GM18909 (cell line): ENCODE measurements at regions not wholly inside any gene's neighbourhood (a gene's known extent, or its start where the extent isn't known, plus 50 kb on each side); places are given as distances from the start of the nearest gene placed in this dataset.

ENCODE experiments used
- ATAC-seq: cut with Tn5 transposase; IDR thresholded peaks from one replicate; pipeline ENCODE4 v1.9.1; 2021; ENCODE audit warnings: mild to moderate bottlenecking; ENCODE audit not compliant: unreplicated experiment, poor library complexity

DNA sequence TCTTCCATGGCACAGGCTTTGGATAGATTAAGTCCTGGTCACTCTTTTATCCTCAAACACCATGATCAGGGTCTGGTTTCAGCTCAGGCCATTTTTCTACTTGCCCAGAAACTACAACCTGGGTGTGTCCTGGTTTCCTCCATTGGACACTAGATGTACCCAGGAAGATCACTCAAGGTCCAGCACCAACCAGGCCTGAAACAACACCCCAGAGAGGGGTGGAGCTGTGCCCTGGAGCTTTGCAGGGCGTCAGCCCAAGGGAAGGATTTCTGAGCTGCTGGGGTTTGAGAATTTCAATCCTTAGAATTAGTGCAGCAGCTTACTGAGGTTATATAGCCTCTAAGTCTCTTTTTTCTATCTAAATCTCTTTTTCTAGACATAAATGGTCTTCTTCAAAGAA is 722.0 kb downstream of the MTRR start:
- no peak for ATAC-seq

GRCh38 chr5:8598356-8598755 is 729.4 kb downstream of the MTRR start:
- ATAC-seq = no peak

GRCh38 chr5:8598996-8599395 is 730.0 kb downstream of the MTRR start:
- ATAC-seq = no peak

- ATAC-seq = no peak
Measured at GRCh38 chr5:8600843-8601242, 731.9 kb downstream of the MTRR start.

DNA sequence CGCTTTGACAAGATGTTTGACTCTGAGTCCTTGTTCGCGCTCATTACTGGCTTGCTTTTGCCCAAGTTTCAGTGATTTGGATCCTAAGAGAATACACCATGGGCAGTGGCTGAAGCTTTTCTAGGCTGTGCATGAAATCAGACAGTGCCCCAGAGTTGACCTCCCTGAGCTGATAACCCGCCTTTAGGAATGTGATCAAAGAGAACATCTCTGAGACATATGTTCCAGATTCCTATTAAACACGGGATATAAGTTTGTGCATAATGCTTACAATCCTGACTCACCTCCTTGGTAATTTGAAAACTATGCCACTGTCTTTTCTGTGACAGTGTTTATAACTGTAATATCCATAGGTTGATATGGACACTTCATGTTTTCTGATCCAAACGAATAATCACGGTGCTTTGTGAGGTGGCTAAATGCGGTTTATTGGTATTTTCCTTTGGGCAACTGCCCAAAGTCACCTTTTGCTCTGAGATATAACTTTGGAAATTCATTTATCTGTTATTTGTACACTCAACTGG is 732.9 kb downstream of the MTRR start:
- no peak for ATAC-seq

- no peak for ATAC-seq
Measured at GRCh38 chr5:8606231-8606630, 737.3 kb downstream of the MTRR start.

DNA sequence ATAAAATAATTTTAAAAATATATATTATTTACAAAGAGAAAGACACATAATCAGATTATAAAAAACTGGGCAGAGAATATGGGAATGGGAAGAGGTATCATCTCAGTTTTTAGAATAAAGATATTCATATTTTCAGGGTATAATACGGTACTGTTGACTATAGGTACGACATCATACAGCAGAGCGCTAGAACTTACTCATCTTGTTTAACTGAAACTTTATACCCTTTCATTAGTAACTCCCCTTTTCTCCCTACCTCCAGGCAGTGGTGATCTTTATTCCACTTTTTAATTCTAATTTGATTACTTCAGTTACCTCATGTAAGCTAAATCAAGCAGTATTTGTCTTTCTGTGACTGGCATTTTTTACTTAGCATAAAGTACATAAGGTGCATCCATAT is 742.1 kb downstream of the MTRR start:
- ATAC-seq = no peak

GRCh38 chr5:8613078-8613685 is 744.2 kb downstream of the MTRR start:
- no peak for ATAC-seq

GRCh38 chr5:8615142-8615858 is 746.4 kb downstream of the MTRR start:
- ATAC-seq = no peak

GRCh38 chr5:8628521-8628920 is 759.6 kb downstream of the MTRR start:
- no peak for ATAC-seq

DNA sequence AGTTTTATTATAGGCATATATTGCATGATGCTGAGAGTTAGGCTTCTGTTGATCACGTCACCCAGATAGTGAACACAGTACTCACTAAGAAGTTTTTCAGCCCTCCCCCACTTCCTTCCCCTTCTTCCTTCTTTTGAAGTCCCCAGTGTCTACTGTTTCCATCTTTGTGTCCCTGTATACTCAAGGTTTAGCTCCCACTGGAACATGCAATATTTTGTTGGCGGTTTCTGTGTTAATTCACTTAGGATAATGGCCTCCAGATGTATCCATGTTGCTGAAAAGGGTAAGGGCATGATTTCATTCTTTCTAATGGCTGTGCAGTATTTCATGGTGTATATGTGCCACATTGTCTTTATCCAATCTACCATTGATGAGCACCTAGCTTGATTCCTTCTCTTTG is 764.3 kb downstream of the MTRR start:
- ATAC-seq = no peak

DNA sequence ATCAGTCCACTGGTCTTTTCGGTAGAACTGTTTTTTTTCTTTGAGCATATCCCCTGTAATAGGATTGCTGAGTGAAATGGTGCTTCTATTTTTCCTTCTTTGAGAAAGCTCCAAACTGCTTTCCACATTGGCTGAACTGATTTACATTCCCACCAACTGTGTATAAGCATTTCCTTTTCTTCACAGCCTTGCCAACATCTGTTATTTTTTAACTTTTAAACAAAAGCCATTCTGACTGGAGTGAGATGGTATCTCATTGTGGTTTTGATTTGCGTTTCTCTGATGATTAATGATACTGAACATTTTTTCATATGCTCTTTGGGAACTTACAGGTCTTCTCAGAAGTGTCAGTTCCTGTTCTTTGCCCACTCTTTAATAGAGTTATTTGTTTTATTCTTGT is 764.7 kb downstream of the MTRR start:
- no peak for ATAC-seq

DNA sequence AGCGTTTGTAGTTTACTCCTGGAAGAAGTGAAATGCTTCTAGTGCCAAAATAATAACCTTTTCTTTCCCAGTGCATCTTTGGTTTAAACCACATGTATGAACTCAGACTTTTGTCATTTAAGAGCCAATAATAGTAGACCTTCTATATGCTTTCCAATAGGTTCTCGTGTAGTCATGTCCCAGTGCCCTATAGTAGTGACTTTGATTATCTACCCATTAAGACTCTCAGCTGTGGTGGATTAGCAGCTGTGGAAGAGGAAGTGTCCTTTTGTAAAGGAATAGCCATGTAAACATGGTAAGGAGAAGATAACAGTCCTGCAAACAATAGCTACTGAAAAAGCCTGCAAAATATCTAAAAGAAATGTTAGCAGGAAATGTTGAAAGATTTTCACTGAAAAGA is 765.3 kb downstream of the MTRR start:
- no peak for ATAC-seq

- no peak for ATAC-seq
Measured at GRCh38 chr5:8641786-8642505, 773.0 kb downstream of the MTRR start.

GRCh38 chr5:8644377-8644776 is 775.4 kb downstream of the MTRR start:
- no peak for ATAC-seq

DNA sequence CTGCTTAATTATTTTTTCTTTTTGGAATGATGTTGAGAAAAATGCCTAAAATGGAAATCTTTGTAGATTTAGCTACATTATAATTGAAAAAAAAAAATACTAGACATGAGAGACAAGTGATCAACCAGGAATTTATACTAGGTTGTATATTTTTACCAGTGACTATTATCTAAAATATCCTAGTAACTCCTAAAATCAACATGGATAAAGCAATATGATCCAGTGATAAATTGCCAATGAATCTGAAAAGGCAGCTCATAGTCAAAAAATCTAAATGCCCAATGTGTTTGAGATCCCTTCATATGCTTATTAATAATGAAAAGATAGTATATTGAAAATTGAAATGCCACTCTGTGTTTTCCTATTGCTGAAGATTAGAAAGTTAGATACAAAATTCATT is 778.2 kb downstream of the MTRR start:
- no peak for ATAC-seq

- no peak for ATAC-seq
Measured at GRCh38 chr5:8650186-8650585, 781.2 kb downstream of the MTRR start.

DNA sequence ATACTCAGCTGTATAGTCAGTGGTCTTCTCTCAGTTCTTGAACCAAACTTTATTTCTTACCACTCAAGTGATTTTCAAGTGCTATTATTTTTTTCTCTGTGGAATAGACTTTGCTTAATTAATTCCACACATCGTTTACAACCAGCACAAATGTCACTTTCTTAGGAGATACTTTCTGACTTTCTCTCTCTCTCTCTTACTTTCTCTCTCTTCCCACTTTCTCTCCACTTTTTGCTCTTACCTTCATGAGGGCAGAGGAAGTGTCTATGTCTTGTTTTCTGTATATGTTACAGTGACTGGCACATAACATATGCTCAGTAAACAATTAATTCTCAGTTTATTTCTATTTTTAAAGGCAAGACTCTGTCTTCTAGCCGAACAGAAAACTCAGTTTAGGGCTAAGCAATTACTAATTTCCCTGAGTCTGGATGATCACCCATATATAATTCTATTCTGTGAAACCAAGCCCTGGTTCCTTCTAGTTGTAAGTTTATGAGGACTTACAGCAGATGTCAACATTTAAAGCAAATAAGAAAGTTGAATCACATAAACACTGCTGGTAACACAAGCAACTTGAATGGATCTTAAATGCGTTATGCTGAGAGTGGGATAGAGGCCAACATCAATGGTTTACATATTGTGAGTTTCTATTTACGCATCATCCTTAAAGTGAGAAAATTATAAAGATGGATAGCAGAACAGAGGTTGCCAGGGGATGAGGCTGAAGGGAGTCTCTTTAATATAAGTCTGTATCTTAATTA is 791.4 kb downstream of the MTRR start:
- no peak for ATAC-seq

- ATAC-seq = no peak
Measured at GRCh38 chr5:8663374-8663773, 794.4 kb downstream of the MTRR start.

- no peak for ATAC-seq
Measured at GRCh38 chr5:8675182-8675581, 806.2 kb downstream of the MTRR start.

DNA sequence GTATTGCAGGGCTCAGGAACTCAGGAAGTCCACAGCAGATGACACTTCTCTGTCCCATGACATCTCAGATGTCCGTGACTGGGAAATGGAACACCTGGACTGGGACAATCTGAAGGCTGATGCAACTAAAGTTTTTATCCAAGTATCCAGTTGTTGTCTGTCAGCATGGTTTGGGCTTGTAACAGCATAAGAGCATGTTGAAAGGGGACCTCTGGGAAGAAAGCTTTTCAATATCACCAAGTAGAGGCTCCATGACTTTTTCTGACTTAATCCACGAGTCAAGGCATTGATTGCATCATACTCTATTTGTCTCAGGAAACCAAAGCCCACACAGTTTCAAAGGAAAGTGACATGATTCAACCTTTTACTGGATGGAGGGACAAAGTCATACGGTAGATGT is 807.7 kb downstream of the MTRR start:
- ATAC-seq = no peak
